HCT116 (cell line): ENCODE measurements at regions not wholly inside any gene's neighbourhood (a gene's known extent, or its start where the extent isn't known, plus 50 kb on each side); places are given as distances from the start of the nearest gene placed in this dataset.

Experiments
- CBX3 ChIP-seq: IDR thresholded peaks from 2 replicates; pipeline ENCODE4 v1.6.1; 2012; ENCODE audit warnings: low read depth
- CEBPB ChIP-seq: IDR thresholded peaks from 2 replicates; pipeline ENCODE4 v1.6.1; 2012; ENCODE audit warnings: low read depth
- CTCF ChIP-seq, 3 experiments: fragments of 200-600 bp in 1 of 3; sonication (generic) in 1 of 3; IDR thresholded peaks in 2 of 3; conservative IDR thresholded peaks in 1 of 3; 2 replicates each; pipeline ENCODE4 v1.5.1; 2012 to 2017; ENCODE audit warnings: low read depth in 2 of 3, low read length in 2 of 3, antibody characterized with exemption in 1 of 3, borderline replicate concordance in 1 of 3, control low read depth in 1 of 3, mild to moderate bottlenecking in 1 of 3, mixed read lengths in 1 of 3, mixed run types in 1 of 3, moderate library complexity in 1 of 3; ENCODE audit not compliant: insufficient read depth in 1 of 3
- EGR1 ChIP-seq: IDR thresholded peaks from 2 replicates; pipeline ENCODE4 v1.6.1; 2012; ENCODE audit warnings: low read depth
- EZH2 ChIP-seq: fragments of 200-600 bp; sonication (generic); IDR thresholded peaks from 2 replicates; pipeline ENCODE4 v1.6.1; 2017; ENCODE audit warnings: antibody characterized with exemption, mixed run types
- JUND ChIP-seq: IDR thresholded peaks from 2 replicates; pipeline ENCODE4 v1.6.1; 2012
- MAX ChIP-seq: IDR thresholded peaks from 2 replicates; pipeline ENCODE4 v1.6.1; 2012
- POLR2AphosphoS5 ChIP-seq: IDR thresholded peaks from 2 replicates; pipeline ENCODE4 v1.6.1; 2011; ENCODE audit warnings: mild to moderate bottlenecking, low read depth, low read length, moderate library complexity
- REST ChIP-seq: IDR thresholded peaks from 2 replicates; pipeline ENCODE4 v1.6.1; 2012; ENCODE audit warnings: low read depth
- SIN3A ChIP-seq: IDR thresholded peaks from 2 replicates; pipeline ENCODE4 v1.6.1; 2012; ENCODE audit warnings: low read depth
- SRF ChIP-seq: IDR thresholded peaks from 2 replicates; pipeline ENCODE4 v1.6.1; 2012; ENCODE audit warnings: low read depth
- TCF7L2 ChIP-seq: IDR thresholded peaks from 2 replicates; pipeline ENCODE4 v1.7.0; 2011; ENCODE audit warnings: borderline replicate concordance, inconsistent platforms; ENCODE audit not compliant: insufficient read depth, insufficient read length; ENCODE audit errors: extremely low read depth
- ZFX ChIP-seq: fragments of 450-650 bp; IDR thresholded peaks from 2 replicates; pipeline ENCODE4 v1.6.1; 2017
- ZNF274 ChIP-seq: fragments of 200-500 bp; sonication (Bioruptor generic); IDR thresholded peaks from 2 replicates; pipeline ENCODE4 v1.6.1; 2014; ENCODE audit warnings: mild to moderate bottlenecking, low read depth, low read length, inconsistent platforms

- no peak for TF ChIP-seq CTCF (IDR thresholded peaks at IDR 0.05 in 2 of 3, conservative IDR thresholded peaks at IDR 0.05 in 1 of 3; ENCODE audit: borderline replicate concordance in 1 of 3, insufficient read depth in 1 of 3, low read depth in 2 of 3, low read length in 2 of 3)
- TF ChIP-seq CBX3 = no peak
- no peak for TF ChIP-seq POLR2AphosphoS5
- TF ChIP-seq TCF7L2 = no peak
- no peak for TF ChIP-seq MAX
- no peak for TF ChIP-seq EGR1
- no peak for TF ChIP-seq CEBPB
- no peak for TF ChIP-seq EZH2
- TF ChIP-seq ZNF274 = no peak
- TF ChIP-seq SIN3A = no peak
- TF ChIP-seq JUND = no peak
- TF ChIP-seq REST = no peak
- TF ChIP-seq SRF = no peak
- TF ChIP-seq ZFX = no peak
These were observed 269.9 kb downstream of the CBLL2 start for GRCh38 chrX:22542641-22543040.
